ENCODE measurements at regions not wholly inside any gene's neighbourhood (a gene's known extent, or its start where the extent isn't known, plus 50 kb on each side); places are given as distances from the start of the nearest gene placed in this dataset.
A peak's percentile ranks its signal among the peaks of the same experiment; 100 is the strongest.

GRCh38 chr13:50200569-50200968 is 185.3 kb downstream of the KCNRG start:
- peaks cover 5% of the 10 kb centered on the region for H3K9me3 Mint-ChIP-seq (ENCODE audit: unreplicated experiment)

GRCh38 chr13:50200988-50201387 is 185.7 kb downstream of the KCNRG start:
- Histone ChIP-seq H3K79me2 (ENCODE audit: insufficient read depth, low read length) (no peaks in the 10 kb centered on the region), H3K9me3 (ENCODE audit: insufficient read depth, low read depth, low read length) (no peaks in the 10 kb centered on the region), H3K36me3 (ENCODE audit: insufficient read depth, low read length) (no peaks in the 10 kb centered on the region), H3K27ac (ENCODE audit: low read depth, low read length) (no peak overlapping the region), H3K4me2 (ENCODE audit: low read length) (no peak overlapping the region), H3K4me3 (ENCODE audit: insufficient read depth, low read depth, low read length) (no peak overlapping the region), H4K20me1 (ENCODE audit: insufficient read depth, low read length) (no peaks in the 10 kb centered on the region), H3K4me1 (ENCODE audit: insufficient read depth, low read length) (no peaks in the 10 kb centered on the region), H2AFZ (ENCODE audit: low read depth, low read length) (no peak overlapping the region), H3K9ac (ENCODE audit: low read length) (peak overlapping the region; percentile 16), H3K27me3 (ENCODE audit: insufficient read depth, low read length) (no peaks in the 10 kb centered on the region)
- TF ChIP-seq CTCF (IDR thresholded peaks at IDR 0.05; ENCODE audit: insufficient read depth, low read depth, low read length) (no peak), EZH2 (IDR thresholded peaks at IDR 0.05; ENCODE audit: insufficient read depth, low read length) (no peak)
- FAIRE-seq (no peak), DNase-seq (ENCODE audit: low read depth) (peak; percentile 49)
- peaks cover 5% of the 10 kb centered on the region for H3K9me3 Mint-ChIP-seq (ENCODE audit: unreplicated experiment)
- H3K4me1 Mint-ChIP-seq (ENCODE audit: low read depth, unreplicated experiment): peaks cover 17% of the 10 kb centered on the region
- H3K27me3 Mint-ChIP-seq (ENCODE audit: low read depth, unreplicated experiment): no peaks in the 10 kb centered on the region
- no peaks in the 10 kb centered on the region for H3K36me3 Mint-ChIP-seq (ENCODE audit: low read depth, unreplicated experiment)
- H3K27ac Mint-ChIP-seq (ENCODE audit: unreplicated experiment): peak overlapping the region; percentile 79
- no peak overlapping the region for H3K4me3 Mint-ChIP-seq (ENCODE audit: unreplicated experiment)

More at GRCh38 chr13:50200569-50200968, 185.3 kb downstream of the KCNRG start:
- Mint-ChIP-seq H3K27ac (ENCODE audit: unreplicated experiment) (peak overlapping the region; percentile 79), H3K4me3 (ENCODE audit: unreplicated experiment) (peak overlapping the region; percentile 9), H3K27me3 (ENCODE audit: low read depth, unreplicated experiment) (no peaks in the 10 kb centered on the region), H3K36me3 (ENCODE audit: low read depth, unreplicated experiment) (no peaks in the 10 kb centered on the region), H3K4me1 (ENCODE audit: low read depth, unreplicated experiment) (peaks cover 17% of the 10 kb centered on the region)
- Histone ChIP-seq H4K20me1 (ENCODE audit: insufficient read depth, low read length) (no peaks in the 10 kb centered on the region), H3K36me3 (ENCODE audit: insufficient read depth, low read length) (no peaks in the 10 kb centered on the region), H3K9me3 (ENCODE audit: insufficient read depth, low read depth, low read length) (no peaks in the 10 kb centered on the region), H3K27ac (ENCODE audit: low read depth, low read length) (no peak overlapping the region), H3K4me1 (ENCODE audit: insufficient read depth, low read length) (no peaks in the 10 kb centered on the region), H3K4me3 (ENCODE audit: insufficient read depth, low read depth, low read length) (no peak overlapping the region), H3K27me3 (ENCODE audit: insufficient read depth, low read length) (no peaks in the 10 kb centered on the region), H2AFZ (ENCODE audit: low read depth, low read length) (no peak overlapping the region), H3K79me2 (ENCODE audit: insufficient read depth, low read length) (no peaks in the 10 kb centered on the region), H3K9ac (ENCODE audit: low read length) (peak overlapping the region; percentile 16), H3K4me2 (ENCODE audit: low read length) (no peak overlapping the region)
- DNase-seq (ENCODE audit: low read depth) (no peak), FAIRE-seq (no peak)
- TF ChIP-seq EZH2 (IDR thresholded peaks at IDR 0.05; ENCODE audit: insufficient read depth, low read length): no peak
- TF ChIP-seq CTCF (IDR thresholded peaks at IDR 0.05; ENCODE audit: insufficient read depth, low read depth, low read length): no peak

- Histone ChIP-seq H2AFZ (ENCODE audit: low read depth, low read length) (no peak overlapping the region), H3K27me3 (ENCODE audit: insufficient read depth, low read length) (no peaks in the 10 kb centered on the region), H3K4me1 (ENCODE audit: insufficient read depth, low read length) (no peaks in the 10 kb centered on the region), H3K36me3 (ENCODE audit: insufficient read depth, low read length) (no peaks in the 10 kb centered on the region), H4K20me1 (ENCODE audit: insufficient read depth, low read length) (no peaks in the 10 kb centered on the region), H3K79me2 (ENCODE audit: insufficient read depth, low read length) (no peaks in the 10 kb centered on the region), H3K9ac (ENCODE audit: low read length) (no peak overlapping the region), H3K4me3 (ENCODE audit: insufficient read depth, low read depth, low read length) (no peak overlapping the region), H3K4me2 (ENCODE audit: low read length) (no peak overlapping the region), H3K27ac (ENCODE audit: low read depth, low read length) (no peak overlapping the region), H3K9me3 (ENCODE audit: insufficient read depth, low read depth, low read length) (no peaks in the 10 kb centered on the region)
- TF ChIP-seq EZH2 (IDR thresholded peaks at IDR 0.05; ENCODE audit: insufficient read depth, low read length) (no peak), CTCF (IDR thresholded peaks at IDR 0.05; ENCODE audit: insufficient read depth, low read depth, low read length) (no peak)
- DNase-seq (ENCODE audit: low read depth) (no peak), FAIRE-seq (no peak)
- Mint-ChIP-seq H3K9me3 (ENCODE audit: unreplicated experiment) (peaks cover 5% of the 10 kb centered on the region), H3K27me3 (ENCODE audit: low read depth, unreplicated experiment) (no peaks in the 10 kb centered on the region), H3K4me1 (ENCODE audit: low read depth, unreplicated experiment) (peaks cover 17% of the 10 kb centered on the region), H3K27ac (ENCODE audit: unreplicated experiment) (no peak overlapping the region), H3K36me3 (ENCODE audit: low read depth, unreplicated experiment) (no peaks in the 10 kb centered on the region), H3K4me3 (ENCODE audit: unreplicated experiment) (no peak overlapping the region)
Measured at GRCh38 chr13:50202485-50202884, 187.2 kb downstream of the KCNRG start.

Measured in astrocyte (in vitro differentiated cells and primary cell).